ENCODE measurements at regions not wholly inside any gene's neighbourhood (a gene's known extent, or its start where the extent isn't known, plus 50 kb on each side); places are given as distances from the start of the nearest gene placed in this dataset.

- Histone ChIP-seq H3K4me1 (ENCODE audit: control insufficient read depth, insufficient read depth, low read length) (no peaks in the 10 kb centered on the region), H3K36me3 (ENCODE audit: control insufficient read depth, insufficient read depth, low read length) (no peaks in the 10 kb centered on the region), H3K9me3 (ENCODE audit: control insufficient read depth, insufficient read depth, low read depth, low read length) (no peaks in the 10 kb centered on the region), H3K27ac (ENCODE audit: low read length) (no peak overlapping the region), H3K27me3 (ENCODE audit: control insufficient read depth, insufficient read depth, low read length) (no peaks in the 10 kb centered on the region), H3K4me3 (ENCODE audit: low read depth in 2 of 2, low read length in 2 of 2) (no peak overlapping the region)
- ATAC-seq (no peak), DNase-seq (ENCODE audit: low read depth, low spot score) (no peak)
- TF ChIP-seq POLR2AphosphoS5 (IDR thresholded peaks at IDR 0.05; ENCODE audit: low read depth, low read length) (no peak), SIN3A (IDR thresholded peaks at IDR 0.05; ENCODE audit: borderline replicate concordance, insufficient read depth, low read depth, low read length) (no peak), TCF7L2 (IDR thresholded peaks at IDR 0.05; ENCODE audit: low read depth, low read length) (no peak), REST (IDR thresholded peaks at IDR 0.05; ENCODE audit: insufficient read depth in 1 of 2, low read depth in 2 of 2, low read length in 1 of 2) (no peak), CTCF (IDR thresholded peaks at IDR 0.05) (no peak)
- in situ Hi-C loops (cut with HindIII; ENCODE audit: low pct_unique_long_range_greater_than_20kb, low sequenced_read_pairs), result no loop called here
- ChIA-PET POLR2A (no interaction called here), CTCF (no interaction called here)
- BruUV-seq (replicated peaks), result no TSS peak
- intact Hi-C loops (cut with micrococcal nuclease; ENCODE audit: unreplicated experiment), result no loop called here
These were observed 84.7 kb downstream of the IRX5 start for GRCh38 chr16:55015181-55015913.

- BruUV-seq (replicated peaks), result no TSS peak
- TF ChIP-seq REST (IDR thresholded peaks at IDR 0.05; ENCODE audit: insufficient read depth in 1 of 2, low read depth in 2 of 2, low read length in 1 of 2) (no peak), CTCF (IDR thresholded peaks at IDR 0.05) (no peak), TCF7L2 (IDR thresholded peaks at IDR 0.05; ENCODE audit: low read depth, low read length) (no peak), SIN3A (IDR thresholded peaks at IDR 0.05; ENCODE audit: borderline replicate concordance, insufficient read depth, low read depth, low read length) (no peak), POLR2AphosphoS5 (IDR thresholded peaks at IDR 0.05; ENCODE audit: low read depth, low read length) (no peak)
- ChIA-PET POLR2A (no interaction called here), CTCF (no interaction called here)
- H3K27ac ChIP-seq (ENCODE audit: low read length), result no peak overlapping the region
- no peaks in the 10 kb centered on the region for H3K4me1 ChIP-seq (ENCODE audit: control insufficient read depth, insufficient read depth, low read length)
- ATAC-seq (no peak), DNase-seq (ENCODE audit: low read depth, low spot score) (no peak)
- no peaks in the 10 kb centered on the region for H3K36me3 ChIP-seq (ENCODE audit: control insufficient read depth, insufficient read depth, low read length)
- in situ Hi-C loops (cut with HindIII; ENCODE audit: low pct_unique_long_range_greater_than_20kb, low sequenced_read_pairs), result no loop called here
- H3K9me3 ChIP-seq (ENCODE audit: control insufficient read depth, insufficient read depth, low read depth, low read length), result no peaks in the 10 kb centered on the region
- H3K4me3 ChIP-seq (ENCODE audit: low read depth in 2 of 2, low read length in 2 of 2), result no peak overlapping the region
- no peaks in the 10 kb centered on the region for H3K27me3 ChIP-seq (ENCODE audit: control insufficient read depth, insufficient read depth, low read length)
- intact Hi-C loops (cut with micrococcal nuclease; ENCODE audit: unreplicated experiment), result no loop called here
These were observed 85.8 kb downstream of the IRX5 start for GRCh38 chr16:55016515-55016914.

Measured in Panc1 (cell line).